H9 (cell line): ENCODE measurements at regions not wholly inside any gene's neighbourhood (a gene's known extent, or its start where the extent isn't known, plus 50 kb on each side); places are given as distances from the start of the nearest gene placed in this dataset.

Experiments used
- DNase-seq: peaks from one replicate; pipeline ENCODE4 v3.0.0-alpha.2; 2017
- H2AFZ ChIP-seq: one replicate; pipeline ENCODE4 v1.6.1; 2013; ENCODE audit warnings: mild to moderate bottlenecking, low read length, control low read depth, moderate library complexity
- H2AK5ac ChIP-seq: 2 replicates; pipeline ENCODE4 v1.6.1; 2013; ENCODE audit warnings: low read length, control low read depth, mixed read lengths; ENCODE audit not compliant: insufficient read length
- H2BK120ac ChIP-seq: one replicate; pipeline ENCODE4 v1.6.1; 2013; ENCODE audit warnings: low read depth, mild to moderate bottlenecking, low read length, control low read depth, inconsistent platforms; ENCODE audit not compliant: poor library complexity, severe bottlenecking
- H2BK12ac ChIP-seq: 2 replicates; pipeline ENCODE4 v1.6.1; 2013; ENCODE audit warnings: low read length, control low read depth, mixed read lengths, low read depth; ENCODE audit not compliant: insufficient read length
- H2BK15ac ChIP-seq: 2 replicates; pipeline ENCODE4 v1.6.1; 2013; ENCODE audit warnings: low read depth, low read length, control low read depth
- H2BK20ac ChIP-seq: one replicate; pipeline ENCODE4 v1.6.1; 2013; ENCODE audit warnings: low read depth, mild to moderate bottlenecking, low read length, control low read depth, inconsistent platforms; ENCODE audit not compliant: poor library complexity, severe bottlenecking
- H2BK5ac ChIP-seq: 2 replicates; pipeline ENCODE4 v1.6.1; 2013; ENCODE audit warnings: low read length, control low read depth, mixed read lengths; ENCODE audit not compliant: insufficient read length
- H3K14ac ChIP-seq: 2 replicates; pipeline ENCODE4 v1.6.1; 2013; ENCODE audit warnings: low read length, control low read depth; ENCODE audit not compliant: insufficient read depth
- H3K18ac ChIP-seq: 2 replicates; pipeline ENCODE4 v1.6.1; 2013; ENCODE audit warnings: low read depth, mild to moderate bottlenecking, mixed read lengths, low read length, control low read depth; ENCODE audit not compliant: insufficient read length
- H3K23ac ChIP-seq: 2 replicates; pipeline ENCODE4 v1.6.1; 2013; ENCODE audit warnings: low read length, control low read depth, mixed read lengths, low read depth; ENCODE audit not compliant: insufficient read length
- H3K23me2 ChIP-seq: 2 replicates; pipeline ENCODE4 v1.6.1; 2013; ENCODE audit warnings: low read depth, mild to moderate bottlenecking, mixed read lengths, low read length, control low read depth; ENCODE audit not compliant: insufficient read length, poor library complexity, severe bottlenecking
- H3K27ac ChIP-seq: 2 replicates; pipeline ENCODE4 v1.5.1; 2013; ENCODE audit warnings: low read length, control low read depth, mixed read lengths, low read depth; ENCODE audit not compliant: insufficient read length
- H3K27me3 ChIP-seq: 2 replicates; pipeline ENCODE4 v1.6.1; 2013; ENCODE audit warnings: low read length, control low read depth, inconsistent platforms; ENCODE audit not compliant: insufficient read depth
- H3K4ac ChIP-seq: 2 replicates; pipeline ENCODE4 v1.6.1; 2013; ENCODE audit warnings: low read depth, mild to moderate bottlenecking, control low read depth, inconsistent platforms, low read length, moderate library complexity
- H3K4me1 ChIP-seq: 2 replicates; pipeline ENCODE4 v1.6.1; 2013; ENCODE audit warnings: low read length, control low read depth, inconsistent platforms; ENCODE audit not compliant: insufficient read depth
- H3K4me2 ChIP-seq: 2 replicates; pipeline ENCODE4 v1.6.1; 2013; ENCODE audit warnings: low read length, control low read depth, mixed read lengths; ENCODE audit not compliant: insufficient read length, insufficient read depth
- H3K56ac ChIP-seq: 2 replicates; pipeline ENCODE4 v1.6.1; 2013; ENCODE audit warnings: low read depth, mild to moderate bottlenecking, mixed read lengths, low read length, control low read depth; ENCODE audit not compliant: insufficient read length
- H3K79me1 ChIP-seq: 2 replicates; pipeline ENCODE4 v1.6.1; 2013; ENCODE audit warnings: low read depth, mild to moderate bottlenecking, moderate library complexity, low read length, control low read depth, inconsistent platforms; ENCODE audit not compliant: insufficient read depth, poor library complexity, severe bottlenecking
- H3K79me2 ChIP-seq: 2 replicates; pipeline ENCODE4 v1.6.1; 2013; ENCODE audit warnings: low read length, control low read depth, inconsistent platforms; ENCODE audit not compliant: insufficient read depth
- H3K9ac ChIP-seq: 2 replicates; pipeline ENCODE4 v1.6.1; 2013; ENCODE audit warnings: low read length, control low read depth, mixed read lengths; ENCODE audit not compliant: insufficient read length; ENCODE audit errors: extremely low read depth
- H3K9me3 ChIP-seq: one replicate; pipeline ENCODE4 v1.6.1; 2013; ENCODE audit warnings: low read depth, low read length, inconsistent platforms; ENCODE audit not compliant: control insufficient read depth
- H3T11ph ChIP-seq: one replicate; pipeline ENCODE4 v1.6.1; 2013; ENCODE audit warnings: mild to moderate bottlenecking, low read length, control low read depth, inconsistent platforms
- H4K20me1 ChIP-seq: one replicate; pipeline ENCODE4 v1.6.1; 2013; ENCODE audit not compliant: control insufficient read depth, insufficient read length, insufficient read depth
- H4K5ac ChIP-seq: 2 replicates; pipeline ENCODE4 v1.6.1; 2013; ENCODE audit warnings: low read depth, mild to moderate bottlenecking, mixed read lengths, low read length, control low read depth; ENCODE audit not compliant: insufficient read length
- H4K8ac ChIP-seq: replicated peaks from 2 replicates; pipeline ENCODE4 v1.6.1; 2013; ENCODE audit warnings: low read length, control low read depth, mixed read lengths, low read depth; ENCODE audit not compliant: insufficient read length
- H4K91ac ChIP-seq: 2 replicates; pipeline ENCODE4 v1.6.1; 2013; ENCODE audit warnings: low read depth, mild to moderate bottlenecking, moderate library complexity, mixed read lengths, low read length, control low read depth; ENCODE audit not compliant: insufficient read length
- H3K27ac Mint-ChIP-seq, 3 experiments: 2 replicates in 2 of 3; 3 replicates in 1 of 3; pipeline ENCODE4 v1.8.0; 2020 to 2021; ENCODE audit warnings: mixed read lengths in 3 of 3, mild to moderate bottlenecking in 1 of 3, moderate library complexity in 1 of 3
- H3K27me3 Mint-ChIP-seq: 2 replicates; pipeline ENCODE4 v1.8.0; 2021; ENCODE audit warnings: low read depth, mild to moderate bottlenecking, moderate library complexity, mixed read lengths
- H3K36me3 Mint-ChIP-seq, 3 experiments: 2 replicates in 2 of 3; 3 replicates in 1 of 3; pipeline ENCODE4 v1.8.0; 2020 to 2021; ENCODE audit warnings: low read depth in 3 of 3, mixed read lengths in 3 of 3; ENCODE audit not compliant: insufficient read depth in 1 of 3
- H3K4me1 Mint-ChIP-seq, 2 experiments: 2 replicates each; pipeline ENCODE4 v1.8.0; 2020; ENCODE audit warnings: mixed read lengths in 2 of 2
- H3K4me3 Mint-ChIP-seq, 2 experiments: 2 replicates in 1 of 2; 3 replicates in 1 of 2; pipeline ENCODE4 v1.8.0; 2020 to 2021; ENCODE audit warnings: mild to moderate bottlenecking in 2 of 2, mixed read lengths in 2 of 2, moderate library complexity in 1 of 2
- H3K9me3 Mint-ChIP-seq, 2 experiments: 2 replicates in 1 of 2; 3 replicates in 1 of 2; pipeline ENCODE4 v1.8.0; 2020; ENCODE audit warnings: mild to moderate bottlenecking in 2 of 2, mixed read lengths in 2 of 2, moderate library complexity in 1 of 2
- CTCF ChIP-seq: fragments of 200-600 bp; sonication (generic); conservative IDR thresholded peaks from 3 replicates; pipeline ENCODE4 v1.8.0; 2021; ENCODE audit warnings: antibody characterized with exemption, mild to moderate bottlenecking
- WGBS: extraction: QIAGEN DNeasy Blood & Tissue Kit; methylation state at CpG from one replicate; pipeline ENCODE4 v1.1.7; 2013; ENCODE audit warnings: missing lambda C conversion rate, low lambda C conversion rate, mixed read lengths; ENCODE audit not compliant: insufficient read length; ENCODE audit errors: extremely low coverage; 5-methylcytosine and 5-hydroxymethylcytosine counted together

GRCh38 chr11:10625982-10626311, 57.5 kb upstream of the LYVE1 start:
- no peak overlapping the region for H3T11ph ChIP-seq
- H3K27me3 Mint-ChIP-seq = no peaks in the 10 kb centered on the region; the same call in none of the 2 replicates
- no peaks in the 10 kb centered on the region for H3K23me2 ChIP-seq
- no peak overlapping the region for H3K9ac ChIP-seq
- H2AFZ ChIP-seq = no peak overlapping the region
- DNase-seq = no peak
- H3K4ac ChIP-seq = no peak overlapping the region
- no peak overlapping the region for H4K5ac ChIP-seq
- H4K91ac ChIP-seq = no peak overlapping the region
- no peak overlapping the region for H3K18ac ChIP-seq
- no peak overlapping the region for H2BK12ac ChIP-seq
- H4K20me1 ChIP-seq = no peaks in the 10 kb centered on the region
- no peak overlapping the region for H3K27ac ChIP-seq
- H3K23ac ChIP-seq = no peak overlapping the region
- H2BK5ac ChIP-seq = no peak overlapping the region
- H3K56ac ChIP-seq = no peak overlapping the region
- no peak overlapping the region for H3K4me2 ChIP-seq
- no peaks in the 10 kb centered on the region for H3K4me1 ChIP-seq
- H3K79me2 ChIP-seq = no peaks in the 10 kb centered on the region
- H2BK15ac ChIP-seq = no peak overlapping the region
- no peaks in the 10 kb centered on the region for H3K9me3 Mint-ChIP-seq
- no CpG with 5 or more reads among the region's 13 CpGs for WGBS
- no peak overlapping the region for H4K8ac ChIP-seq
- no peak overlapping the region for H3K27ac Mint-ChIP-seq
- H3K9me3 ChIP-seq = no peaks in the 10 kb centered on the region
- no peak overlapping the region for H2BK120ac ChIP-seq
- no peak overlapping the region for H2BK20ac ChIP-seq
- H3K4me3 Mint-ChIP-seq = no peak overlapping the region
- TF ChIP-seq CTCF = no peak
- no peaks in the 10 kb centered on the region for H3K79me1 ChIP-seq
- no peak overlapping the region for H3K14ac ChIP-seq
- no peaks in the 10 kb centered on the region for H3K27me3 ChIP-seq
- H3K36me3 Mint-ChIP-seq = no peaks in the 10 kb centered on the region
- H2AK5ac ChIP-seq = no peak overlapping the region
- H3K4me1 Mint-ChIP-seq = peaks cover 3 to 7% of the 10 kb centered on the region in 2 experiments; a peak in 3 of 4 replicates
